Activated naive CD4-positive, alpha-beta T cell treated with anti-CD3 and anti-CD28 coated beads, Interleukin-2, amount 50 U/mL, for 72 hours (primary cell): ENCODE measurements at regions not wholly inside any gene's neighbourhood (a gene's known extent, or its start where the extent isn't known, plus 50 kb on each side); places are given as distances from the start of the nearest gene placed in this dataset.

Source experiments
- ATAC-seq, 2 donors: fragments of 150-1000 bp; cut with Tn5 transposase; 2 replicates each; pipeline ENCODE4 v1.10.0; 2021; ENCODE audit warnings: mild to moderate bottlenecking in 2 of 2, moderate library complexity in 2 of 2
- DNase-seq, 2 donors: peaks; one replicate each; pipeline ENCODE4 v3.0.0; 2021 to 2022; ENCODE audit warnings: low spot score in 2 of 2
- H3K27ac Mint-ChIP-seq, 2 donors: one replicate each; pipeline ENCODE4 v1.8.0; 2022; ENCODE audit warnings: mild to moderate bottlenecking in 2 of 2, mixed read lengths in 2 of 2
- H3K36me3 Mint-ChIP-seq, 2 donors: one replicate each; pipeline ENCODE4 v1.8.0; 2022; ENCODE audit warnings: mixed read lengths in 2 of 2
- H3K9me3 Mint-ChIP-seq, 2 donors: one replicate each; pipeline ENCODE4 v1.8.0; 2022; ENCODE audit warnings: mixed read lengths in 2 of 2

DNA sequence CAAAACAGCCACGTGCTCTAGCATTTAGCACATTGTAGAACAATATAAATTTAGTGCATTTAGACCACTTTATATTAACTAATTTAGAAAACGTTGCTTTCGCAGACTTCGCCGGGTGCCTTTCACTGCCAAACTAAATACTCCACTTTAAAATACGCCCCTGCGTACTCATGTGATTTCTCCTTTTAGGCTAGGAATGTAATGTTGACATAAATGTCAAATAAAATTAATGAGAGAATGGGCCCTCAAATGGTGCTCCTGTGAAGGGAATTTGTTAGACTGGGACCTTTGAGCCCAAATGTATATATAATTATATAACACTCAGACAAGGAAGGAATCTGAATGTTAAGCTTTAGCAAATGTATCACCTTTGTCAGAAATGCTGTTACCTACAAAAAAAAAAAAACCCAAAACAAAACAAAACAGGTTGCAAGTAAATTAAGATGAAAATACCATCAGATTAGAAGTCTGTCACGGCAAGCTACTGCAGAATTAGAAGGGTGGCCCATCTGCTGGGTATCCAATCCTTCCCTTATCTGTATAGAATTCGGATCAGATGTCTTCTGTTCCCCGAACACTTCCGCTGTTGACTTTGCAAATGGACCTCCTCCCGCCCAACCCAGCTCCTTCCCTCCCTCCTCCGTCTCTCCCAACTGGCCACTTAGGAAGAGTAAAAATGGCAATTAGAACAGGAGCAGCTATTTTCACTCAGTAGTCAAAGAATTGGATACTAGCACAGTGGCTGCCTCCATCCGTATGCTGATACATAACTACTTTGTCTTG lies 159.3 kb upstream of the FOXN3 start:
- peaks cover 6 to 11% of the 10 kb centered on the region in 2 donors for H3K36me3 Mint-ChIP-seq
- ATAC-seq (no peak), DNase-seq (no peak)
- H3K9me3 Mint-ChIP-seq, result no peaks in the 10 kb centered on the region
- no peak overlapping the region for H3K27ac Mint-ChIP-seq

DNA sequence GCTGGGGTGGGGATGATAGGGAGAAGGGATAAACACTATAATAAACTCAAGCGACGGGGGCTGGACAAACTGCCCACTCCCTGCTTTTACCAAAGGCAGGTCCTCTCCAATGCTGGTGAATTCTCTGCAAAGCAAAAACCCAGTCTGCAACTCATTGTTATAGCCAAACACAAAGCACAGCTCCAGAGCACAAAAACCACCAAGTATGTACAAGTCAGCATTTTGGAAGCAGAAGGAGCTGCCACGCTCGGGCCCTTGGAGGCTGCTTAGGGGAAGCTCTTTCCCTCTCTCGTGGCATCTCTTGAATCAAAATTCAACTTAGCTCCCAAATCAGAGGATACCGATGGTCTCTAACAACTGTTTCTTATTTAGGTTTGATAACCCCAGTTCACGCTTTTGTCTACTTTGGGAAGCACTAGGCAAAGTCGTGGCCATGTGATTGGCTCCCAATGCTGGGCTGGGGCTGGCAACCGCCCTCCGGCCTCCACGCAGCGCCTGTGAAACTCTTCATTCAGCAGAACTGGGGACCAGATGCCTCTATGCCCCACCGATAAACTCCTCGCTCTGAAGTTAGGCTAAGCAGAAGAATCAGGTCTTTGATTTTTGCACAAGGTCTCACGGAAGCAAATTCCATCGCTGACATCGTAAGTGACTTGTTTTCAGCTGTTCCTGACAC lies 158.5 kb upstream of the FOXN3 start:
- DNase-seq, result no peak

DNA sequence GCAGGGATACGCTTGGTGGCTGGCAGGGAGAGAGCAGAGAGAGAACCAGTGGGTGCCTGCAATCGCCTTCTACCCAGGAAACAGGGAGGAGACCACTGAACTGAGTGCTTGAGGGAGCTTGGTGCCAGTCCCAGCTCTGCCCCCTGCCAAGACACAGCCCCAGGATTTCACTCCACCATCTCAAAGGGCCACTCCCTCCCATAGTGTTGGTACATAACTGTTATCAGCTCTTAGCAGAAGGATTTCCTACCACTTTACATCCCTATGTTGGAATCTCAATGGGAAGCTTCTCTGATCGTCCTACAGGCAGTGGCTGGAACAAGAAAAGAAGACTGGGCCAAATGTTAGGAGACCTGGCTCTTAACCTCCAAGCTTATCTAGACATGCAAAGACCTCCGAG lies 157.4 kb upstream of the FOXN3 start:
- Mint-ChIP-seq H3K27ac (no peak overlapping the region), H3K9me3 (no peaks in the 10 kb centered on the region), H3K36me3 (peaks cover 0 to 13% of the 10 kb centered on the region in 2 donors)
- ATAC-seq (no peak), DNase-seq (no peak)

More for the DNA sequence above, 158.5 kb upstream of the FOXN3 start:
- no peak overlapping the region for H3K27ac Mint-ChIP-seq
- H3K9me3 Mint-ChIP-seq, result no peaks in the 10 kb centered on the region
- no peak for ATAC-seq
- H3K36me3 Mint-ChIP-seq, result peaks cover 0 to 9% of the 10 kb centered on the region in 2 donors

DNA sequence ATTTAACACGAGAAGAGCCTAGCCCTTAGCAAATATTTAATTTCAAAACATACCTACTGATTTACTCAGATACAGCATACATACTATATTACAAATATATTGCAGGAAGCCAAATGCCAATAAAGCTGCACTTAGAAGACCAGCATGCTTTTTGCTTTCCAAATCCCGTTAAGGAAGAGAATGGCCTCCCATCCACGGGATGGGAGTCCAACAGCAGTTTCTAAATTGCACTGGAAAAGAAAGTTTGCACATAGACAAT lies 156.3 kb upstream of the FOXN3 start:
- ATAC-seq, result no peak
- no peak overlapping the region for H3K27ac Mint-ChIP-seq
- no peaks in the 10 kb centered on the region for H3K9me3 Mint-ChIP-seq
- peaks cover 0 to 14% of the 10 kb centered on the region in 2 donors for H3K36me3 Mint-ChIP-seq
- no peak for DNase-seq

DNA sequence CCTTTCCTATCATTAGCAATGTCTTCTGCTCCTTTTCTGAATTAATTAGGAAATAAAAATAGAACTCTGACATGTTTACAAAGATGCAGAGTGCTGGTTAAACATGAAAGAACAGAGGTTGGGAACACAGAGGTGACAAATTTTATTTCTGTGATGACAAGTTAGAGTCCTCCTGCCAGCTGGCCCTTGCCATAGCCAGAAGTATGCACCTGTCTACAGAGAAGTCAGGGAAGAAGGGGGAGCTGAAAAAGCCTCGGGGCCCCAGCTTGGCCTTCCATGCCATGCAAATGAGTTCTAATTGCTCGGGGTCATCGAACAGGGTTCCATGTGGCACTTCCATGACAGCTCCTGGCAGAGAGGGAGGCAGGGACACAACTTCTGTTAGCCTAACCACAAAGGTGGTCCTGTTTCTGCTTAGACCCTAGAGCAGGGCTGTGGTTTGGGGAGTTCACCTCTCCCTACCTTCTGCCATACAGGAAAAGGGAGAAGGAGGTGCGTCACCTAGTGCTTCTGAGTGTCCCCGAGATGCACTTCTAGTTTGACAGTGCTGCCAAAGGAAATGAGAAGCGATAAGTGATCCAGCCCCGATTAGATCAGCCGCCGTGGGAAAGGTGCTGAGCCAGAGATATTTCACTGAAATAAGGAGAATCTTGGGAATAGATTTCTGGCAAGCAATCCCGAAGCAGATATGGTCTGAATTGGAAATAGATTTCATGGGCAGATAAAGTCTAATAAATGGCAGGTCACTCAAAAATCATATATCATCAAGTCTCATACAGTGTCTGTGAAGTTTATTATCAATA lies 155.8 kb upstream of the FOXN3 start:
- H3K36me3 Mint-ChIP-seq, result peaks cover 0 to 14% of the 10 kb centered on the region in 2 donors
- H3K9me3 Mint-ChIP-seq, result no peaks in the 10 kb centered on the region
- ATAC-seq (no peak), DNase-seq (no peak)
- H3K27ac Mint-ChIP-seq, result no peak overlapping the region

DNA sequence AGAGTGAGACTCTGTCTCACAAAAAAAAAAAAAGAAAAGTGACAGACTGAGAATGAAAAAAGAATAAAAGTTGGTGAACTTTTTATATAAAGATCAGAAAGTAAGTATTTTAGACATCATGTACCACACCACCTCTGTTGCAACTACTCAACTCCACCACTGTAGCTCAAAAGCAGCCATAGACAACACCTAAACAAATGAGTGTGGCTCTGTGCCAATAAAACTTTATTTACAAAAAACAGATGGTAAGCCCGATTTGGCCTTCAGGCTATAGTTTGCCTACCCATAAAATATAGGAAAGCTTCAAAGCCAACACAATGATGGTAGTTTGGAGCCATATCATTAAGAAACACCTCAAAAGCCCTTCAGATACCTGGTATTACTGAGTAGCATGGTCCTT lies 154.5 kb upstream of the FOXN3 start:
- DNase-seq (no peak), ATAC-seq (no peak)
- Mint-ChIP-seq H3K27ac (no peak overlapping the region), H3K9me3 (no peaks in the 10 kb centered on the region), H3K36me3 (peaks cover 0 to 9% of the 10 kb centered on the region in 2 donors)

DNA sequence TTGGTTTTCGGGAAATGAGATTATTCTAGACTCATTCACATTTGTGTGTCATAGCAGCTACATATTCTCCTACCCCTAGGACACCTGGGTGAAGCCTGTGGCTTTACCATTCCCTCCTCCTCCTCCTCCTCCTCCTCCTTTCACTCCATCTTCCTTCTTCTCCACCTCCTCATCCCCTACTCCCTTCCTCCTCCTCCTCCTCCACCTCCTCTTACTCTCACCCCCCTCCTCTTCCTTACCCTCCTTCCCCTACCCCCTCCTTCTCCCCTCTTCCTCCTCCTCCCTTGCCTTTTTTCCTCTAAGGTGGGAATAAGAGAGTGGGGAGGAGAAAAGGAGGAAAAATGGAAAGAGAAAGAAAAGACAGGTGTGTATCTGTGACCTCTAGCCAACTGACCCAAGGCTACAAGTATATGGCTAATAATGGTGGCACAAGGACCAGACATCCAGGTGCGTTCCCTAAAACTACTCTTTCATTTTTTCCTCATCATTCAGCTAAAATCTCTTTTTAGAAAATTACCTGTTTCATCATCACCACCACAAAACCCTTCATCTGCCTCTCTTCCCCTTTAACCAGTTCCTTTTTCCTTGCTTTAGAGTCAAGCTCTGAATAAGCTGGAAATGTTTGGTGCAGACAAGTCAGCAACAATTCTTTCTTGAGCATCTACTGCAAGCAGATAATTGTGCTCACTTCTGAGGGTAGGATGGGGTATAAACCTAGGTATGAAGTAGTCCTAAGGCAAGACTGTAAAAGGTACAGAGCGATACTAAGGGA lies 149.8 kb upstream of the FOXN3 start:
- ATAC-seq (no peak), DNase-seq (no peak)
- H3K36me3 Mint-ChIP-seq, result peaks cover 6 to 27% of the 10 kb centered on the region in 2 donors
- H3K27ac Mint-ChIP-seq, result peak overlapping the region; percentile 16 to 29
- peaks cover 0 to 8% of the 10 kb centered on the region in 2 donors for H3K9me3 Mint-ChIP-seq

DNA sequence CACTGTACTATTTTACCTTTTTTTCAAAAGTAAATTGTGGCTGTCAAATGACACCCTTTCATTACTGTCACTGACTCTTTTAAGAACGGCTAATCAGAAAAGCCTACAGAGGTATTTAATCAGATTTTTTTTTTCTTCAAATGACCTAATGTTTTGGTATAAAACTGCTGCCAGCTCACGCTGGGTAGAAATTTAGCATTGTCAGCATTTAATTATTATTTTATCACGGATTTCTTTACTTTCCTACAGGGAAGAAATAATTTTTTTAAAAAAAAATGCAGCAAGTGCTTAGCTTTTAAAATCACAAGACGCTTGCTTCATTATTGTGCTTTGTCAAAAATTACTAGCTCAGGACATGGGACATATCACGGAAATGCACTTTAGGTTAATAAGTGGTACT lies 149.1 kb upstream of the FOXN3 start:
- ATAC-seq (no peak), DNase-seq (no peak)
- H3K27ac Mint-ChIP-seq, result no peak overlapping the region
- peaks cover 0 to 8% of the 10 kb centered on the region in 2 donors for H3K9me3 Mint-ChIP-seq
- peaks cover 6 to 27% of the 10 kb centered on the region in 2 donors for H3K36me3 Mint-ChIP-seq

DNA sequence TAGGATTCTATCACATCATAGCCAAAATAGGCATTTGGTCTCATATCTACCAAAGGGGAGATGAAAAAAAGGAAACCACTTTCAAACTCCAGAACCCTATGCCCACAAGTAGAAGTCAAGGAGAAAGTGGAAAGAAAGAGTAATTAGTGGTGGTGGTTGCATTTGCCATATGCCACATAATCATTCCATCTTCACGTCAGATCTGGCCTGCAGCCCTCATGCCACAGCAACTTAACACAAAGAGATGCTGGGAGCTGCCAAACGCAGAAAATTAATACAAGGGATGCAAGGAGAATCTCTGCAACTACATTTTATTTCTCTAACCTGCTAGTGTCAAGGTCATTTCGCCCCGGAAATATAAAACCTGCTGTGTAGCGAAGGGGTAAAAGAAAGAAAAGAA lies 148.6 kb upstream of the FOXN3 start:
- Mint-ChIP-seq H3K36me3 (peaks cover 6 to 32% of the 10 kb centered on the region in 2 donors), H3K9me3 (peaks cover 0 to 8% of the 10 kb centered on the region in 2 donors), H3K27ac (peak overlapping the region in 1 of 2 donors; percentile 60)
- no peak for ATAC-seq
- DNase-seq, result no peak

DNA sequence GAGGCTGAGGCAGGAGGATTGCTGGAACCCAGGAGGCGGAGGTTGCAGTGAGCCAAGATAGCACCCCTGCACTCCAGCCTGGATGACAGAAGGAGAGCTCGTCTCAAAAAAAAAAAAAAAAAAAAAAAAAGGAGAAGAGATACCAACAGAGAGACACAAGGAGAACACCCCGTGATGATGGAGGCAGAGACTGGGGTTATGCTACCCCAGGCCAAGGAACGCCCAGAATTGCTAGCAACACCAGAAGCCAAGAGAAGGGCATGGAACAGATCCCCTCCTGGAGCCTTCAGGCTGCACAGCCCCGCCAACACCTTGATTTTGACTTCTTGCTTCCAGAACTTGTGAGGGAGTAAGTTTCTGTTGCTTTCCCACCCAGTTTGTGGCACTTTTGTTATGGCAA lies 148.0 kb upstream of the FOXN3 start:
- DNase-seq, result no peak
- peak overlapping the region in 1 of 2 donors; percentile 60 for H3K27ac Mint-ChIP-seq
- ATAC-seq, result no peak
- H3K9me3 Mint-ChIP-seq, result peaks cover 0 to 8% of the 10 kb centered on the region in 2 donors
- peaks cover 6 to 35% of the 10 kb centered on the region in 2 donors for H3K36me3 Mint-ChIP-seq

DNA sequence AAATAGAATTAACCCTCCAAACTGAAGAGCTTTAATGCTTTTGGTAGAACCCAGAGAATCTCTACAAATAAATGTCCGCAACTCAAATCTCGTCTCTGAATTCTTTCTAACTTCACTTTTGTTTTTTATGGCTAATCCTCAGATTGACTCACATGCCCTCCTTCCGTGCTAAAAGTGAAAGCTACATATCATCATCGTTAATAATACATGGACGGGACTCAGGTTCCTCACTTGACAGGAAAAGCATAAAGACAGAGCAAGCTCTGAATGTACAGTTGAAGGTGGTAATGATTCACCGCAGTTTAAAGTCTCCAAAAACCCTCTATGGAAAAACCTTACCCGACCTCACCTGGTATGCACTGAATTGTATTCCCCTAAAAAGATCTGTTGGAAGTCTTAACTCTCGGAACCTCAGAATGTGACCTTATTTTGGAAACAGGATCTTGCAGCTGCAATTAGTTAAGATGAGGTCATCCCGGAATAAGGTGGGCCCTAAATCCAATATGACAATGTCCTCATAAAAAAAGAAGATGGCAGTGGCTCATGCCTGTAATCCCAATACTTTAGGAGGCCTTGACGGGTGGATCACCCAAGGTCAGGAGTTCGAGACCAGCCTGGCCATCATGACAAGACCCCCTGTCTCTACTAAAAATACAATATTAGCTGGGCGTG lies 147.4 kb upstream of the FOXN3 start:
- no peak for DNase-seq
- H3K27ac Mint-ChIP-seq, result peak overlapping the region in 1 of 2 donors; percentile 60
- H3K36me3 Mint-ChIP-seq, result peaks cover 6 to 31% of the 10 kb centered on the region in 2 donors
- peak in 1 of 2 donors; percentile 63 for ATAC-seq
- peaks cover 0 to 8% of the 10 kb centered on the region in 2 donors for H3K9me3 Mint-ChIP-seq

DNA sequence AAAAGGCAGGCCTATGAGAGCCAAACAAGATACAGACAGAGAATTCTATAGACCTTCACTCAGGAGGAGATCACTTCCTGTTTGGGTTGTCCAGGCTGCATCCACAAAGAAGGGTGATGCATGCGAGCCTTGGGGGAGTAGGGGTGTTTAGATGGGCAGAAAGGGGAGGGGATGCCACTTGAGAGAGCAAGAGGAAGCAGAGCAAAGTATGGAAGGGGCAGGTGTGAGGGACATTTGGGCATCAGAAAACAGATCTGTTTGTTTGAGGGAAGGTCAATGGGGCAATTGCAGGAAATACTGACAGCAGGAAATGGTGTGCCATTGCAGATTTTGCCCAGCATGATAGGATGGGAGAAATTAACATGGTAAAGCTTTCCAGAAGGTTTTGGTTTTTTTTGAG lies 146.4 kb upstream of the FOXN3 start:
- peaks cover 6 to 30% of the 10 kb centered on the region in 2 donors for H3K36me3 Mint-ChIP-seq
- peak overlapping the region in 1 of 2 donors; percentile 64 for H3K27ac Mint-ChIP-seq
- ATAC-seq (no peak), DNase-seq (no peak)
- peaks cover 0 to 8% of the 10 kb centered on the region in 2 donors for H3K9me3 Mint-ChIP-seq

DNA sequence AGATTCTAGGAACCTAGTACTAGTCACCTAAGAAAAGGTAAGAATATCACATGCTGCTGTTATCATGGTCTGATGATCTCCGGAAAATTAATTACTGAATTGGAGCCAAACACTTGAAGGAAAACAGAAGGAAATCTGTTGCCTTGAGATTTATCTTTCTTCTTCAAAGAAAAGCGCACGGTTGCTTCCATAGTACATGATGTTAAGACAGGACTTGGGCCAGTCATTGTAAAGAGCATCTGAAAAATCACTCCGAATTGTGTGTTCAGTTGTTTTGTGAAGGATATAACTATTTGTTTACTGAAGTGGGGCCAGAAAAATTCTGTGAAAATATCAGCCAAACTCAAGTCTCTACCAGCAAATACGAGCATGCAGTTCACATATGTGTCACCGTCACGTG lies 134.9 kb upstream of the FOXN3 start:
- no peak for ATAC-seq
- Mint-ChIP-seq H3K27ac (no peak overlapping the region), H3K9me3 (no peaks in the 10 kb centered on the region), H3K36me3 (peaks cover 0 to 17% of the 10 kb centered on the region in 2 donors)
- DNase-seq, result no peak

DNA sequence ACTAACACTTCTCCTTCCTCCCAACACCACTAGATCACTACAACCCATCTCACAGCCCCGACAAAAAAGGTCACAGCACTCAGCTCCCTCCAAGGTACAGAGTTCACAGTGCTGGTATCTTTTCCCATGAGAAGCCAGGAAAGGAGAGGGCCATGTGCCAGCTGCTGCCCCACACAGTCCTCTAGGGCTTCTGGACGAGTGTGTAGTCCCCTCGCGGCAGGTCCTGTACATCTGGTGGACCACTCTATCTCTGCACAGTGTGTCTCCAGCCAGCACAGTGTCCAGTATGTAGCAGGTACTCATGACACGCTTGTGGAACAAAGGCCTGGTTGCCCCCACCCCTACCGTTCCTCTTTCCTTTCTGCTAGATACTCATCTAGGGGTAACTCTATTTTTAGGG lies 134.4 kb upstream of the FOXN3 start:
- DNase-seq, result no peak
- Mint-ChIP-seq H3K9me3 (no peaks in the 10 kb centered on the region), H3K27ac (peak overlapping the region in 1 of 2 donors; percentile 0), H3K36me3 (peaks cover 0 to 11% of the 10 kb centered on the region in 2 donors)
- no peak for ATAC-seq

DNA sequence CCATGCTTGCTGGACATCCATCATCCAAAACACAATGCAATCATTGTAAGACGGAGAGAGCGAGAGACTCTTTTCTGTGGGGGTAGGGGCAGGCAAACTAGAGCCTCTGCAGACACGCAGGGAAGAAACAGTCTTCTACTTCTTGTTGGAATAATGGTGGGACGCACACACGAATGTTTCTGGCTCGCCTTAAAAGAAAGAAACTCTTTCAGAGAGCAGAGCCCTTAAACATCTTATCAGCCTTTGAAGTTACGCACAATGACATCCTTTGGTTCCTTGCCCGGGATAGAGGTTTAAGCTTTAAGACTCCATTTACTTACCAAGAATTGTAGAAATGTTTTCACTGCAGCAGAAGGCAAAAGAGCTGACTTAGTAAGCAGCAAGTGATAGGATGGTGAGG lies 133.8 kb upstream of the FOXN3 start:
- H3K27ac Mint-ChIP-seq, result peak overlapping the region in 1 of 2 donors; percentile 19

More for the DNA sequence above, 133.8 kb upstream of the FOXN3 start:
- ATAC-seq (no peak), DNase-seq (no peak)
- Mint-ChIP-seq H3K36me3 (peaks cover 0 to 10% of the 10 kb centered on the region in 2 donors), H3K9me3 (no peaks in the 10 kb centered on the region)
